ENCODE measurements at regions not wholly inside any gene's neighbourhood (a gene's known extent, or its start where the extent isn't known, plus 50 kb on each side); places are given as distances from the start of the nearest gene placed in this dataset.

- TF ChIP-seq REST (IDR thresholded peaks at IDR 0.05) (no peak), MAX (IDR thresholded peaks at IDR 0.05) (peak; percentile 46; the same call in 1 of the 2 replicates), RNF2 (IDR thresholded peaks at IDR 0.05; ENCODE audit: borderline replicate concordance, low read depth) (no peak), CTCF (IDR thresholded peaks at IDR 0.05) (no peak)
These were observed 191.3 kb upstream of the FOXA2 start for GRCh38 chr20:22775671-22776139.
